Activated T-helper 1 cell treated with anti-CD3 and anti-CD28 coated beads, Interleukin-12 subunit alpha, Interleukin-12 subunit beta, Interleukin-2, Interleukin-4 antibody, amounts not matched to agents 30 ng/mL and 10 ng/mL and 1 ng/mL, durations not matched to agents 14 hours and 24 hours and 36 hours (primary cell): ENCODE measurements at regions not wholly inside any gene's neighbourhood (a gene's known extent, or its start where the extent isn't known, plus 50 kb on each side); places are given as distances from the start of the nearest gene placed in this dataset.

Experiments
- DNase-seq: peaks from one replicate; pipeline ENCODE4 v3.0.0; 2021; ENCODE audit warnings: low spot score
- H3K27ac Mint-ChIP-seq: one replicate; pipeline ENCODE4 v1.8.0; 2021; ENCODE audit warnings: mild to moderate bottlenecking, mixed read lengths
- H3K27me3 Mint-ChIP-seq: one replicate; pipeline ENCODE4 v1.8.0; 2022; ENCODE audit warnings: mild to moderate bottlenecking, moderate library complexity, mixed read lengths; ENCODE audit not compliant: insufficient read depth
- H3K36me3 Mint-ChIP-seq: one replicate; pipeline ENCODE4 v1.8.0; 2021; ENCODE audit warnings: low read depth, mixed read lengths
- H3K4me1 Mint-ChIP-seq: one replicate; pipeline ENCODE4 v1.8.0; 2021; ENCODE audit warnings: low read depth, mixed read lengths
- H3K4me3 Mint-ChIP-seq: one replicate; pipeline ENCODE4 v1.8.0; 2021; ENCODE audit warnings: mild to moderate bottlenecking, moderate library complexity, mixed read lengths
- H3K9me3 Mint-ChIP-seq: one replicate; pipeline ENCODE4 v1.8.0; 2021; ENCODE audit warnings: mixed read lengths
- intact Hi-C: fragments of 100-400 bp; cut with micrococcal nuclease; formaldehyde crosslinking; loops from one replicate; pipeline ENCODE4 v1.15.1; 2024

- Mint-ChIP-seq H3K4me3 (no peak overlapping the region), H3K4me1 (no peaks in the 10 kb centered on the region), H3K27me3 (no peaks in the 10 kb centered on the region), H3K27ac (no peak overlapping the region), H3K36me3 (no peaks in the 10 kb centered on the region), H3K9me3 (no peaks in the 10 kb centered on the region)
- DNase-seq: no peak
- intact Hi-C loops: no loop called here
Measured at GRCh38 chr22:48658246-48658645, 1169.4 kb downstream of the BRD1 start.

DNA sequence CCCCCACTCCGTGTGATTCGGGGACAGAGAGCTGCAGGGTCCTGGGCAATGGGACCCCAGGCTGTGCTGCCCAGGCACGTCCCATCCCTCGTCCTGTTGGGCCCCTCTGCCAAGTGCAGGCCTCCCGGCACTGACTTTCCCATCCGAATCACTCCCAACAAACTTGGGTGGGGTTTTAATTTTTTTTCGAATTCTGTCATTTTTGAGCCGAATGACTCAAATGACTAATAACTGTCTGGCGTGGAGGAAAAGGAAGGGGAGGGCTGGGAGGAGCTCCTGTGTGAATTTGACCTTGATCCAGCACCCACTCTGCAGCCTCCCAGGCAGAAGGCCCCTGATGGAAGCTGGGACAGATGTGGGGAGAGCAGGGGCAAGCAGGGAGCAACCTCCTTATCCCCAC, 1173.2 kb downstream of the BRD1 start:
- H3K27me3 Mint-ChIP-seq: no peaks in the 10 kb centered on the region
- intact Hi-C loops: no loop called here
- H3K9me3 Mint-ChIP-seq: no peaks in the 10 kb centered on the region
- H3K27ac Mint-ChIP-seq: no peak overlapping the region
- H3K4me1 Mint-ChIP-seq: no peaks in the 10 kb centered on the region
- no peaks in the 10 kb centered on the region for H3K36me3 Mint-ChIP-seq
- H3K4me3 Mint-ChIP-seq: no peak overlapping the region
- no peak for DNase-seq

DNA sequence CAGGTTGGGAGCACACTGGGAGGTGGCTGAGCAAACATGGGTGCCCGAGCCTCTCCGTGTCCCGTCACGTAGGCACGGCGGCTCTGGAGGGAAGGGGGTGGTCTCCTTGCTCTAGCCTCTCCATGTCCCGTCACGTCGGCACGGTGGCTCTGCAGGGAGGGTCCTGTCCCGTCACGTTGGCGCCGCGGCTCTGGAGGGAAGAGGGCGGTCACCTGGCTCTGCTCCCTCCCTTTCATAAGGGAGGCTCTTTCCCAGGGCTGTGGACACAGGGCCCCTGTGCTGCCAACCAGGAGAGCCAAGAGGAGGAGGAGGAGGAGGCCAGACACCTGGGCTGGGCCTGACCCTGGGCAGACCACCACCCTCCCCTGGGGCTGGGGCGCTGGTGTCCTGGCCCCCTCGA, 1173.7 kb downstream of the BRD1 start:
- Mint-ChIP-seq H3K4me1 (no peaks in the 10 kb centered on the region), H3K36me3 (no peaks in the 10 kb centered on the region), H3K9me3 (no peaks in the 10 kb centered on the region), H3K27ac (no peak overlapping the region), H3K27me3 (no peaks in the 10 kb centered on the region), H3K4me3 (no peak overlapping the region)
- intact Hi-C loops: no loop called here
- DNase-seq: no peak

- no peak for DNase-seq
- Mint-ChIP-seq H3K4me3 (no peak overlapping the region), H3K4me1 (no peaks in the 10 kb centered on the region), H3K36me3 (no peaks in the 10 kb centered on the region), H3K9me3 (no peaks in the 10 kb centered on the region), H3K27me3 (no peaks in the 10 kb centered on the region), H3K27ac (no peak overlapping the region)
- intact Hi-C loops: no loop called here
Measured at GRCh38 chr22:48653306-48653705, 1174.4 kb downstream of the BRD1 start.

GRCh38 chr22:48652796-48653195, 1174.9 kb downstream of the BRD1 start:
- Mint-ChIP-seq H3K27me3 (no peaks in the 10 kb centered on the region), H3K4me3 (no peak overlapping the region), H3K36me3 (no peaks in the 10 kb centered on the region), H3K4me1 (no peaks in the 10 kb centered on the region), H3K9me3 (no peaks in the 10 kb centered on the region), H3K27ac (no peak overlapping the region)
- DNase-seq: no peak
- intact Hi-C loops: no loop called here

GRCh38 chr22:48651981-48652538, 1175.6 kb downstream of the BRD1 start:
- H3K4me3 Mint-ChIP-seq: no peak overlapping the region
- no peak for DNase-seq
- H3K27me3 Mint-ChIP-seq: no peaks in the 10 kb centered on the region
- H3K9me3 Mint-ChIP-seq: no peaks in the 10 kb centered on the region
- no peak overlapping the region for H3K27ac Mint-ChIP-seq
- no peaks in the 10 kb centered on the region for H3K4me1 Mint-ChIP-seq
- intact Hi-C loops: no loop called here
- H3K36me3 Mint-ChIP-seq: no peaks in the 10 kb centered on the region

DNA sequence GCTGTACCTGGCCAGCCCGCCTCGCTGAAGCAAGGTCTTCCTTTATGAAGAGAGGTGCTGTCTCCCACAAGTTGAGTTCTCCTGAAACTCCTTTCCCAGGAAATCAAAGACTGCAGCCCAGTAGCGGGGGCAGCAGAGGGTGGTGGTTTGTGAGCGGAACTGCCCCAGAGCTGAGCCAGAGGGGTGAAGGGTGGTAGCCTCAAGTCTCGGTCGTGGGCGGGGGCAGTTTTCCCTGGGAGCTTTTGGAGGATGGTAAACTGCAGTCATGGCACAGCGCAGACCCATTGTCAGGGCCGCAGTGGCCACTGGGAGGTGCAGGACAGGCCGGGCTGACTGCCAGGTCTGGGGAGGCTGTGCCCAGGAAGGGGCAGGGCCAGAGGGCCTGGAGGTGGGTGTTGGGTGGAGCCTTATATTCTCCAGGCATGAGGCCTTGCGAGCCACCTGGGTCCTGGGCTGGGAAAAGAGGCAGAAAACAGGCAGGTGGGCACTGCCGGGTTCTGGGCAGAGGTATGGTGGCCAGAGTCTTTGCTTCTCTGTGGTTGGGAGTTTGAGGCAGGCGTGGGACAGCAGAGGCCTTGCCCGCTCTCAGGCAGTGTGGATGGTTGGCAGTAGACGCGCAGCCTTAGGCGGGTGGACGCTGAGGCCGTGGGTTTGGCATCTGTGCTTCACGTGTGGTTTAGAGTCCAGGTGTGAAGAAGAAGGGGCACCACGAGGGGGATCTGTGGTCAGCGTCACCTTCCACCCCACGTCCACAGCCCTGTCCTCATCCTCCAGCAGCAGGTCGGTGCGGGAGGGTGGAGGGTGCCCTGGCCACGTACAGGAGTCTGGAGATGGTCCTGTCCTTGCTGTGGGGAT, 1176.4 kb downstream of the BRD1 start:
- Mint-ChIP-seq H3K4me1 (no peaks in the 10 kb centered on the region), H3K4me3 (no peak overlapping the region), H3K36me3 (no peaks in the 10 kb centered on the region), H3K27ac (no peak overlapping the region), H3K27me3 (no peaks in the 10 kb centered on the region), H3K9me3 (no peaks in the 10 kb centered on the region)
- no peak for DNase-seq
- intact Hi-C loops: no loop called here

GRCh38 chr22:48650323-48651035, 1177.2 kb downstream of the BRD1 start:
- no peak overlapping the region for H3K27ac Mint-ChIP-seq
- intact Hi-C loops: no loop called here
- no peaks in the 10 kb centered on the region for H3K4me1 Mint-ChIP-seq
- no peak for DNase-seq
- H3K36me3 Mint-ChIP-seq: no peaks in the 10 kb centered on the region
- no peaks in the 10 kb centered on the region for H3K9me3 Mint-ChIP-seq
- H3K27me3 Mint-ChIP-seq: no peaks in the 10 kb centered on the region
- H3K4me3 Mint-ChIP-seq: no peak overlapping the region

DNA sequence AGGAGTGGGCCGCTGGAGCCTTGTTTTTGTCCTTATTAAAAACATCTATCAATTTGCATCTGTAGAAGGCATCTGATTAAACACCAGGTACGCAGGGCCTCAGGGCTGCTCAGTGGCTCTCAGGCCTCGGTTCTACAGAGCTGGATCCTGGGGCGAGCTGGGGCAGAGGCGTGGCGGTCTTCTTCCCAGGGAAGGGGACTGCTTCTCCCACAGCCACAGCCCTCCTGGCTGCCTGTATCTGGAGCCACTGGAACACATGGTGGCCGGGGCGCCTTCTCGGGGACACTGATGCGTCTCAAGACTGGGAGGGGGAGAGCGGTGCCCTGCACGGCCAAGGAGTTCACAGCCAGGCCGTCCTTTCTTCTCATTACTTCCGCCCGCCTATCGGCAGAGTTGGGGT, 1178.2 kb downstream of the BRD1 start:
- Mint-ChIP-seq H3K4me3 (no peak overlapping the region), H3K36me3 (no peaks in the 10 kb centered on the region), H3K9me3 (no peaks in the 10 kb centered on the region), H3K4me1 (no peaks in the 10 kb centered on the region), H3K27me3 (no peaks in the 10 kb centered on the region), H3K27ac (no peak overlapping the region)
- intact Hi-C loops: no loop called here
- DNase-seq: no peak

DNA sequence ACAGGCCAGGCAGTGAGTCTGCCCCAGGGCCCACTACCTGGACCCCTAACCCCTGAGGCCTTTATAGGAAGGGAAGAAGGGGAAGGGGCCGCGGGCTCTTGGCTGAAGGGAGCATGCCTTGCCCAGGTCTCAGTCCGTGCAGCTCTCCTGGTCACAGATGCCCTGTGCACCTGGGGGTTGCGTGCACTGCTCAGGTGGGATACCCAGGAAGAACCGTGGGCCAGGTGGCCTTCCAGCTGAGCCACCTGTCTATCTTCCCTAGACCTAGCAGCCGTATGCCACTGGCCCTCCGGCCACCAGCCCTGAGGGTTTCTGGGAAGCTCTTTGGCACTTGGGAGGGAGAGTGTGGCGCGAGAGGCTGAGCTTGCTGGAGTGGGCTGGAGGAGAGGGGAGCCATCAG, 1178.6 kb downstream of the BRD1 start:
- no peak for DNase-seq
- Mint-ChIP-seq H3K4me1 (no peaks in the 10 kb centered on the region), H3K4me3 (no peak overlapping the region), H3K9me3 (no peaks in the 10 kb centered on the region), H3K27ac (no peak overlapping the region), H3K36me3 (no peaks in the 10 kb centered on the region), H3K27me3 (no peaks in the 10 kb centered on the region)
- intact Hi-C loops: no loop called here

- intact Hi-C loops: no loop called here
- no peak for DNase-seq
- H3K9me3 Mint-ChIP-seq: no peaks in the 10 kb centered on the region
- no peaks in the 10 kb centered on the region for H3K4me1 Mint-ChIP-seq
- H3K27ac Mint-ChIP-seq: no peak overlapping the region
- no peaks in the 10 kb centered on the region for H3K27me3 Mint-ChIP-seq
- H3K36me3 Mint-ChIP-seq: no peaks in the 10 kb centered on the region
- H3K4me3 Mint-ChIP-seq: no peak overlapping the region
Measured at GRCh38 chr22:48647606-48648515, 1179.8 kb downstream of the BRD1 start.

DNA sequence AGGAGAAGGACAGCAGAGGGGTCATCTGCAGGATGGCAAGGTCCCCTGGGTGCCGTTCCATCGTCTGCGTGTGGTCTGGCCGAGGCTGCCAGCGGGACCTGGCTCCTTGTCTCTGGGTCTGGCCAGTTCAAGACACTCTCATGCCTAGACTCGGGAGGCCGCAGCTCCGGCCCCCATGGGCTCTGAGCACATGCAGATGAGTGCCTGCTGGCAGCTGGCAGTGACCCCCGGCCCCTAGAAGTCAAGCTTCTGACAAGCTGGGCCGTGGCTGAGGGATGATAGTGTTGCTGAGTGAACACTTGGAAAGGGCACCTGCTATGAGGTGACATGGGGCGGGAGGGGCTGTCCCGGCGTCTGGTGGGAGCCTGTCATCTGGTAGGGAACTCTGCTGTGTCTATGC, 1180.6 kb downstream of the BRD1 start:
- Mint-ChIP-seq H3K27me3 (no peaks in the 10 kb centered on the region), H3K9me3 (no peaks in the 10 kb centered on the region), H3K27ac (no peak overlapping the region), H3K4me1 (no peaks in the 10 kb centered on the region), H3K36me3 (no peaks in the 10 kb centered on the region), H3K4me3 (no peak overlapping the region)
- intact Hi-C loops: no loop called here
- DNase-seq: no peak
